ENCODE measurements at regions not wholly inside any gene's neighbourhood (a gene's known extent, or its start where the extent isn't known, plus 50 kb on each side); places are given as distances from the start of the nearest gene placed in this dataset.

DNA sequence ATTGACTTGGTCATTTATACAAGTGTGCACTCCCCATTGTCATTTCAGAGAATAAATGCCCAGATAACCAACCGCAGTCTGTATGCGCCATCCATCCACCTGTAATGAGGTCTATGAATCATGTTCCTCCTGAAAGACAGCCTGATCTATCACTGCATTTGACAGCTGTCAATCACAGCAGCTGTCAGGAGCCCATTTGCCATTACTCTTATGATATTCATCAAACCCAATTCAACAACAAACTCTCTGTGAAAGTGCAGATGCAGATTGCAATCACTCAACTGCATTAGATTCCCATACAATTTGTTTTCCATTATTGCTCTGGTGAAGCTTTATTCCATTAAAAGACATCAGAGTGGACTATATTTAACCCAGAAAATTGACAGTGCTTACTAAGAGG, 586.9 kb upstream of the KIRREL3 start:
- no peaks in the 10 kb centered on the region for H3F3A ChIP-seq (replicated peaks; ENCODE audit: insufficient read depth)
- no peak overlapping the region for H2AFZ ChIP-seq (ENCODE audit: low read depth)
- H3K79me2 ChIP-seq (ENCODE audit: insufficient read depth), result no peaks in the 10 kb centered on the region
- DNase-seq, result peak; percentile 24
- H3K4me2 ChIP-seq, result no peak overlapping the region
- POLR2A ChIA-PET, result no interaction called here
- no peaks in the 10 kb centered on the region for H3K9me3 ChIP-seq
- H3K27me3 ChIP-seq (ENCODE audit: insufficient read depth), result no peaks in the 10 kb centered on the region
- TF ChIP-seq MXI1 (IDR thresholded peaks at IDR 0.05; ENCODE audit: low read depth, low read length) (no peak), FOXJ3 (CRISPR knock-in tag; IDR thresholded peaks at IDR 0.05) (no peak), GATA2 (CRISPR knock-in tag; IDR thresholded peaks at IDR 0.05) (peak; percentile 40; the same call in 1 of the 2 replicates), RCOR1 (IDR thresholded peaks at IDR 0.05; ENCODE audit: low read length) (peak; percentile 60; the same call in 1 of the 2 replicates), JUND (IDR thresholded peaks at IDR 0.05) (no peak)
- no peak overlapping the region for H3K9ac ChIP-seq
- H3K4me1 ChIP-seq (ENCODE audit: control insufficient read depth in 1 of 2, insufficient read depth in 2 of 2, low read depth in 1 of 2, low read length in 1 of 2), result no peaks in the 10 kb centered on the region; a peak in 1 of 4 replicates
- no peaks in the 10 kb centered on the region for H4K20me1 ChIP-seq (ENCODE audit: insufficient read depth)
- no peak overlapping the region for H3K27ac ChIP-seq (ENCODE audit: low read depth in 2 of 2, low read length in 1 of 2)
- CTCF ChIA-PET, result interaction anchor here (0.7 to 1.2 kb wide), 2 partner anchors 9 to 26 kb away, joined by 3 read pairs; no protein-coding TSS in a partner anchor
- no peak overlapping the region for H3K4me3 ChIP-seq (ENCODE audit: low read depth in 2 of 2, low read length in 1 of 2)
- no peaks in the 10 kb centered on the region for H3K36me3 ChIP-seq (replicated peaks in 1 of 2; ENCODE audit: control insufficient read depth in 1 of 2, insufficient read depth in 2 of 2, low read length in 1 of 2)
- H3K9me2 ChIP-seq, result no peaks in the 10 kb centered on the region
- whole genome bisulfite sequencing (ENCODE audit: low lambda C conversion rate), result 48% methylated on average over 2 of the region's 2 CpGs

DNA sequence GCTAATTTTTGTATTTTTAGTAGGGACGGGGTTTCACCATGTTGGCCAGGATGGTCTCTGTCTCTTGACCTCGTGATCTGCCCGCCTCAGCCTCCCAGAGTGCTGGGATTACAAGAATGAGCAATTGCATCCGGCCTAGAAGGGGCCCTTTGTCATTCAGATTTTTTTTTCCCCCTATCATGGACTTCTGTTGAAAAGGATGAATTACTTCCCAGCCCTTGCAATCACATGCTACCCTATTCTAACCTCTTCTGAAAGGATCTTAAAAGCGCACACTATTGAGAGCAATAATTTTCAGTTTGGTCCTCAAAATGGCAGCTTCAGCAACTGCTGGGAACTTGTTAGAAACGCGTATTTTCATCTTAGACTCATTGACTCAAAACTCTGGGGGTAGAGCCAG, 575.6 kb upstream of the KIRREL3 start:
- Histone ChIP-seq H3K27me3 (ENCODE audit: insufficient read depth) (no peaks in the 10 kb centered on the region), H3K9ac (no peak overlapping the region), H3F3A (replicated peaks; ENCODE audit: insufficient read depth) (no peaks in the 10 kb centered on the region), H3K36me3 (replicated peaks in 1 of 2; ENCODE audit: control insufficient read depth in 1 of 2, insufficient read depth in 2 of 2, low read length in 1 of 2) (no peaks in the 10 kb centered on the region), H4K20me1 (ENCODE audit: insufficient read depth) (no peaks in the 10 kb centered on the region), H3K79me2 (ENCODE audit: insufficient read depth) (no peaks in the 10 kb centered on the region), H3K27ac (ENCODE audit: low read depth in 2 of 2, low read length in 1 of 2) (no peak overlapping the region), H3K9me2 (no peaks in the 10 kb centered on the region), H3K4me3 (ENCODE audit: low read depth in 2 of 2, low read length in 1 of 2) (no peak overlapping the region), H3K4me1 (ENCODE audit: control insufficient read depth in 1 of 2, insufficient read depth in 2 of 2, low read depth in 1 of 2, low read length in 1 of 2) (no peaks in the 10 kb centered on the region; a peak in 1 of 4 replicates), H3K9me3 (0 out of 2 replicates have a peak, but pooled peaks cover 6% of the 10 kb centered on the region), H3K4me2 (no peak overlapping the region), H2AFZ (ENCODE audit: low read depth) (no peak overlapping the region)
- DNase-seq, result no peak
- TF ChIP-seq FOXM1 (IDR thresholded peaks at IDR 0.05; ENCODE audit: low read depth), result no peak
- no peak for TF ChIP-seq ELF1 (IDR thresholded peaks at IDR 0.05)
- TF ChIP-seq POLR2AphosphoS5 (IDR thresholded peaks at IDR 0.05; ENCODE audit: low read depth, low read length), result no peak
- 37% methylated on average over 7 of the region's 7 CpGs for WGBS (ENCODE audit: low lambda C conversion rate)
- ChIA-PET CTCF (interaction anchor here (0.6 kb wide), 1 partner anchor 23 kb away, joined by 3 read pairs; no protein-coding TSS in a partner anchor), POLR2A (no interaction called here)

DNA sequence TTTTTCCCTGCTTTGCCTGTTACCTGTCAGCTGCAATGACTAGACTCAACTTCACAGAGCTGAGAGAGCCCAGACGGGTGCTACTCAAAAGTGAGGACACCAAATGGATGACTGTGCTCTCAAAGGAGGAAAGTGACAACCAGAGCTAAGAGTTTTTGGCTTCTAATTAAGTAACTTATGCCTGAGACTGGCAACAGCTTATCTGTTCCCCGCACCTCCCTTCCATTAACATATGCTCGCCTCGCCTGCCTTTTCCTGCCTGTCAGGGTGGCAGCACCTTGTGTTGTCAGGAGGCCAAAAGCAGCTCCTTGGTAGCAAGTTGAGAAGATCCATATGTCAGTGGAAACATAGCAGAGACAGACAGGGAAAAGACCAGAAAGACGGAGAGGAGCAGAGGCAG, 573.9 kb upstream of the KIRREL3 start:
- H2AFZ ChIP-seq (ENCODE audit: low read depth), result no peak overlapping the region
- no peaks in the 10 kb centered on the region for H4K20me1 ChIP-seq (ENCODE audit: insufficient read depth)
- no peaks in the 10 kb centered on the region; a peak in 1 of 4 replicates for H3K4me1 ChIP-seq (ENCODE audit: control insufficient read depth in 1 of 2, insufficient read depth in 2 of 2, low read depth in 1 of 2, low read length in 1 of 2)
- ChIA-PET POLR2A (no interaction called here), CTCF (interaction anchor here (0.6 kb wide), 1 partner anchor 1591 kb away, joined by 4 read pairs; no protein-coding TSS in a partner anchor)
- TF ChIP-seq RFX5 (IDR thresholded peaks at IDR 0.05; ENCODE audit: low read length) (no peak), JUND (IDR thresholded peaks at IDR 0.05) (no peak)
- H3F3A ChIP-seq (replicated peaks; ENCODE audit: insufficient read depth), result no peaks in the 10 kb centered on the region
- no peaks in the 10 kb centered on the region for H3K27me3 ChIP-seq (ENCODE audit: insufficient read depth)
- no peaks in the 10 kb centered on the region for H3K36me3 ChIP-seq (replicated peaks in 1 of 2; ENCODE audit: control insufficient read depth in 1 of 2, insufficient read depth in 2 of 2, low read length in 1 of 2)
- DNase-seq, result no peak
- no peak overlapping the region for H3K9ac ChIP-seq
- no peak overlapping the region for H3K27ac ChIP-seq (ENCODE audit: low read depth in 2 of 2, low read length in 1 of 2)
- H3K9me2 ChIP-seq, result no peaks in the 10 kb centered on the region
- H3K4me2 ChIP-seq, result no peak overlapping the region
- H3K9me3 ChIP-seq, result 0 out of 2 replicates have a peak, but pooled peaks cover 6% of the 10 kb centered on the region
- H3K79me2 ChIP-seq (ENCODE audit: insufficient read depth), result no peaks in the 10 kb centered on the region
- no peak overlapping the region for H3K4me3 ChIP-seq (ENCODE audit: low read depth in 2 of 2, low read length in 1 of 2)
- WGBS (ENCODE audit: low lambda C conversion rate), result 31% methylated on average over 5 of the region's 5 CpGs

Data from SK-N-SH (cell line).